GM21360 (cell line): ENCODE measurements at regions not wholly inside any gene's neighbourhood (a gene's known extent, or its start where the extent isn't known, plus 50 kb on each side); places are given as distances from the start of the nearest gene placed in this dataset.
"Not testable (repeated sequence)": the region's sequence is repeated elsewhere in the genome, so short reads cannot be mapped to it uniquely, and the experiment has no call there.

ENCODE experiments used
- ATAC-seq: cut with Tn5 transposase; IDR thresholded peaks from one replicate; pipeline ENCODE4 v1.9.1; 2021; ENCODE audit warnings: mild to moderate bottlenecking, moderate library complexity; ENCODE audit not compliant: unreplicated experiment

DNA sequence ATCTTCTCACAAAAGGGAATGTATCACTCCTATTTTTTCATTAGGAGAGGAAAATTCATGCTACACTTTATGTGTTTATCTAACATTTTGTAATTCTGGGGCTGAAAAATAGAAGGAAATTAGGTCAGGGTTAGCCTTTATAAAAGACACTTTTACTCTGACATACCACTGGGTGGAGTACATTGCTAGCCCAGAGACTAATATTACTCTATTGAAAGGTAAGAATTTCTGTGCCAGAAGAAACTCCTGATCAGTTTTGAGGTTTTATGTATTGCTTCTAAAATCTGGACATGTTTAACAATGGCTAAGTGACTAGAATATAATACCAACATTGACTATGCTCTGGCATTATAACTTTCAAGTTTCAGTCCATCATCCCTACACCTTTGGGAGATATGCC is 724.6 kb downstream of the USP25 start:
- no peak for ATAC-seq

DNA sequence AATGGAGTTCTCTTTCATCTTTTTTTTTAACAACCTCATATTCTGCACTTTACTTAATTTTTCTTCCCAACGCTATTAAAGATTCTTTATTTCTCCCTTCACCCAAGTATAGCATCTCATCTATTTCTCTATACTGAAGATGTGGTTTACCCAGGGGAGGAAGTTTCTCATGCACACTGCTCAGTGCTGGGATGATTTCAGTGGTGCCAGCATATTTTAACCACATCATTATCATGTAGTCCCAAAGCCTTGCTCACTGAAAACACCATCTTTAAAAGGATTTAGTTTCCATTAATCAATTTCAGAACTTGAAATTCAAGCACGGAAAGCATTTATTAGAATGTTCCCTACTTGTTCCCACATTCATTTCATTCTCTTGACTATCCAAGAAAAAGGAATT is 725.7 kb downstream of the USP25 start:
- ATAC-seq, result no peak

DNA sequence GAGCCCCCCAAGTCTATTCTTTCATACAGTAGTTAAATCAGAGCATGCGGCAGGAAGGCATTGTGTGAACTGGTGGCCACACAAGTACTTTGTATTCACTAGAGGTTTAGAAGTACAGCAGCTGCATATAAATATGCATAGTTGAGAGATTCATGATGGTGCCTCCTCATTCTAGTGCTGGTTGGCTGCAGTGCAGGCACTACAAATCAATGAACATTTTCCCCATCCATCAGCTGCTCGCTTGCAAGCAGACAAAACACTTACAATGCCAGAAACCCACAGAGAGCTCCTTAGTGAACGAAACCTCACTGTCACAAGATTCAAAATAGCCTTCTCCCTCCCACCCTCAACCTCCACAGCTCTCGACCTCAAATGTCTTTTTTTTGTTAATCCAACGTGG is 726.2 kb downstream of the USP25 start:
- ATAC-seq, result no peak

DNA sequence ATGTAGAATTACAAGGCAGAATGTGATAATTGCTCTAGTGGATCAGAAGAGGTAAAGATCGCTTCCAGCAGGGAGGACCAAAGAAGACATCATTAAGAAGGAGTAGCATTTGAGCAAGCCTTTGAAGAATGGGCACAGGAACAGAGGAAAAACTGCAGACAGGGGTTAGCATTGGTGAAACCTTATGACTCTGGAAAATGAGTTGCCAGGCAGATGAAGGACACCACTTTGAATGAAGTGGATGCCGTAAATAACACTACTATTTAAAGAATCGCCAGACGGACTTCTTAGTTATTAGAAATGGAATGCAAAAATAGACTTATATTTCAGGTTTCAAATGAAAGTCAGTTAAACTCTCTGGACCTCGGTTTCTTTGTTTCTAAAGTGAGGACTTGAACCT is 727.7 kb downstream of the USP25 start:
- no peak for ATAC-seq

DNA sequence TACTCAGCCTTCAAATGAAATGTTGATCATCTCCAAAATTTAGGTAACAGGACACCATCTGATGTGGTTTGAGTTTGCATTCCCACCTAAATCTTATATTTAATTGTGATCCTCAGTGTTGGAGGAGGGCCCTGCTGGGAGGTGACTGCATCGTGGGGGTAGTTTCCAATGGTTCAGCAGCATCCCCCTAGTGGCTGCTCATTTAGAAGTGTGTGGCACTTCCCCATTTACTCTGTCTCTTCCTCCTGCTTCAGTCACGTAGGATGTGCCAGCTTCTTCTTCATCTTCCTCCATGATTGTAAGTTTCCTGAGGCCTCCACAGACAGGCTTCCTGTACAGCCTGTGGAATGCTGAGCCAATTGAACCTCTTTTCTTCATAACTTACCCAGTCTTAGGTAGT is 731.2 kb downstream of the USP25 start:
- no peak for ATAC-seq

DNA sequence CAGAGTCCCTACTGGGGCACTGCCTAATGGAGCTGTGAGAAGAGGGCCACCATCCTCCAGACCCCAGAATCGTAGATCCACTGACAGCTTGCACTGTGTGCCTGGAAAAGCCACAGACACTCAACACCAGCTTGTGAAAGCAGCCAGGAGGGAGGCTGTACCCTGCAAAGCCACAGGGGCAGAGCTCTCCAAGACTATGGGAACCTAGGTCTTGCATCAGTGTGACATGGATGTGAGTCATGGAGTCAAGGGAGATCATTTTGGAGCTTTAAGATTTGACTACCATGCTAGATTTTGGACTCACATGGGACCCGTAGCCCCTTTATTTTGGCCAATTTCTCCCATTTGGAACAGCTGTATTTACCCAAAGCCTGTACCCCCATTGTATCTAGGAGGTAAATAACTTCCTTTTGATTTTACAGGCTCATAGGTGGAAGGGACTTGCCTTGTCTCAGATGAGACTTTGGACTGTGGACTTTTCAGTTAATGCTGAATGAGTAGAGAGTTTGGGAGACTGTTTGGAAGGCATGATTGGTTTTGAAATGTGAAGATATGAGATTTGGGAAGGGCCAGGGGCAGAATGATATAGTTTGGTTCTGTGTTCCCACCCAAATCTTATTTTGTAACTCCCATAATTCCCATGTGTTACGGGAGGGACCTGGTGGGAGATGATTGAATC is 734.6 kb downstream of the USP25 start:
- not testable (repeated sequence) for ATAC-seq

DNA sequence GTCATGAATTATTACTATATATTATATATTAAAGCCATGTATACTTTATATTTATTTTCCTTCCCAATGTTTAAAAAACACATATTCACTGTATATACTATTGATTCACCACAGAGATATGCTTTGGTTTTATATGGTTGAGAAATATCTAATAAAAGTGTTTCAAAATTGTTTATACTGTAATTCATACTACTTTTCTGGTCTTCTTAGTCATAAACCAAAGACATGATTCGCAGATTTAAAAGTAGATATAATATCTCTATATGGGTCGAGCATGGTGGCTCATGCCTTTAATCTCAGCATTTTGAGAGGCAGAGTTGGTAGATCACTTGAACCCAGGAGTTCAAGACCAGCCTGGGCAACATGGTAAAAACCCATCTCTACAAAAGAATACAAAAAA is 738.4 kb downstream of the USP25 start:
- no peak for ATAC-seq

DNA sequence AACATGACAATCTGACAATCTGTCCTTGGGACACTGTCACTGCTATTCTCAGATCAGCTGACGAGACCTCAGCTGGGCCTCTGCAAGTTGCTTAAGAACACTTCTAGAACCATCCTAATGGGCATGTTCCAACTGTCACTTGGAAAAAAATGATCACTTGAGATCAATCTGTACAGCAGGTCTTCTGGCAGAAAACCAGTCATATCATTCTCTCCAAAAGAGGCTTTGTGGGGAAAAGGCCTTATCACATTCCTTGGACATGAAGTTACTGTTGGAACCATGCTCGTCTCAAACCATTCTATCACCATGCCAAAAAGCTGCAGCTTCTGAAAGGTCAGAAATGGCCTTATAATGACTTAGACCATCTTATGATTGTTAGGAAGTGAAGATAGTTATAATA is 744.2 kb downstream of the USP25 start:
- no peak for ATAC-seq

DNA sequence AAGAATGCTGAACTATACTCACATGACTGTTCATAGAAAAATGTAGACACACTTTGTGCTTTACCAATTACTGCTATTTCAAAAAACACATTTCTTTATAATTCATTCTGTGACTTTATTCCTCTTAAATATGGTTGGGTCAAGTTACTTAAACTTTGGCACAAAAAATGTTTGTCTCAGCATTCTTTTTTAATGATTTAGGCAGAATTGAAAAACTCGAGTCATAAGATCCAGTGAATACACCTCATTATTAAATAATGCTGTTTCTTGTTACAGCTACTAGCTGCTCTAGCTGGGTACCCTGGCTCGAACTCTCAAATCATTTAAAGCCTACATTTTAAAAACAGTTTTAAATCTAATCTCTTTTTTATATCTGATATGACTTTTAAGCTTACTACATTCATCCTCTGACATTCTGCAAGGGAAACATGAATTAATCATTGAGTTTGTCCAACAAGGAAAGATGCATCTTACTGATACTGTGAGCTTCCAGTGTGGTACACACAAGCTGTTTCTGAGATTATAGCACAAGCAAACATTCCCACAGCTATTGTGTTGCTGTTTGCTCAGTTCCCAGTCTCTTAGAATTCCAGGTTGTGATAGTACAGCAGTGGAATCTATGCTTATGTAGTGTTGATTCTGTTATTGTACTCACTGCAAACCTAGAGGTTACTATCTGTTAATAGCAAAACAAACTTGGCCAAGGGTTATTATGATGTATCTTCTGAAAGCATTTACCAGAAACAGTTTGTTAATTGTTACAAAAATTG is 746.5 kb downstream of the USP25 start:
- ATAC-seq, result no peak

DNA sequence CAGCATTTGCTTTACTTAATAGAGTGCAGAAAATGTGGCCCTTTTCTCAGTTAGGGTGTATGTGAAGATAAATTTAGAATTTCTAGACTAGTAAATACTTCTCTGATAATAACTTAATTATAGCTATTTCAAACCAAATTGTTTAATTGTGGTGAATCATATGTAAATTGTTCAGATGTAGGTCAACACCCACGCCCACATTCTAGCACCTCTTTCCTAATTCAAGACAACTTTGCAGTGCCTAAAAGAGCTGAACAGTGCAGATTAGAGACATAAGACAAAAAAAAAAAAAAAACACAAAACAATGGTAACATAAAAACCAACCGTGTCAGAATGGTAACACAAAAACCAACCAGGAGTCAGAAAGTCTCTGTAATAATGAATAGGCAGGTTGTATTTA is 758.3 kb downstream of the USP25 start:
- ATAC-seq, result no peak

DNA sequence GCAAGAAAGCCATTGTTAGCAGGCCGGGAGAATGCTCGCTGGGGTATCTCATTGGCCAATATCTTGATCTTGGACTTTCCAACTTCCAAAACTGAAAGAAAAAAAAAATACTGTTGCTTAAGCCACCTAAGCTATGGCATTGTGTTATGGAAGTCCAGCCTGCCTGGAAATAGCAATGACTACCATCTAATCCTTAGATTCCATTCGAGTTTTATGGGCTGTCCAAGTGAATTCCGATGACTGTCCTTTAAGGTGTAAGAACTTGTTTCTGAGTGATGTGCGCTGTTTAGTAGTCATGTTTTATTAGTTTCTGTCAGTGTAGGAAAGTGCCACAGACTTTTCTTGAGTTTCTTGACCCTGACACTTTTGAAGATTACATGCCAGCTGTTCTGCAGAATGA is 762.6 kb downstream of the USP25 start:
- no peak for ATAC-seq

DNA sequence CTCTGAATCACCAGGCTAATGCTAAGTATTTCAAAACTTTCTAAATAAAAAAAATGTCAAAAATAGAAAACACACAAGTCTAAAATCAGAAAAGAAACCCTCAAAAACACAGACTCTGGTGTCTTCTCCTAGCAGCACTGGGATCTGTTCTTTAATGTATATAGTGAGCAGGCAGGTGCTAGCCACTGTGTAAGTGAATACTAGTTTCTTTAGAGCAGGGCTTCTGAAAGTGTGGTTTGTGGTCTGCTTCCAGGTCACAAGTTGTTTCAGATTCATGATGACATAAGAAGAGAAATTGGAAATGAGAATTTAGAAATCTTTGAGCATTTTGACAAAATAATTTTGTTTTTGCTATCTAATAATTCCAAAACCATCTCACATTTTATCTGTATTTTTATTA is 763.1 kb downstream of the USP25 start:
- ATAC-seq, result no peak

DNA sequence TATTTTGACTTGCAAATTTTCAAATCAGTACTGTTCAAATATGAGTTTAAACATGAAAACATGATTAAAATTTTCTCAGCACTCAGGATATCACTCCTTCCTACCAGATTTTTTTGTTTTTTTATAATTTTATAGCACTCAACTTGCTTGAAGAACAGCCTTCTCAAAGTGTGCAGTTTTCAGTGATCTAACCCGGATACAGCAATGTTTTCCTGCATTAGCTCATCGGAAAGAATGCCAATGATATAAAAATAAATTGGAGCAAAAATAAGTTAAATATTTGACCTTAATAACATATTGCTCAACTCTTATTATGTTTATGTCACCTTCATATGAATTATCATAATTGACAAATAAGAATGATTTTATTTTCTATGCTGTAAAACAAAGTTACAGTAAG is 766.8 kb downstream of the USP25 start:
- no peak for ATAC-seq

DNA sequence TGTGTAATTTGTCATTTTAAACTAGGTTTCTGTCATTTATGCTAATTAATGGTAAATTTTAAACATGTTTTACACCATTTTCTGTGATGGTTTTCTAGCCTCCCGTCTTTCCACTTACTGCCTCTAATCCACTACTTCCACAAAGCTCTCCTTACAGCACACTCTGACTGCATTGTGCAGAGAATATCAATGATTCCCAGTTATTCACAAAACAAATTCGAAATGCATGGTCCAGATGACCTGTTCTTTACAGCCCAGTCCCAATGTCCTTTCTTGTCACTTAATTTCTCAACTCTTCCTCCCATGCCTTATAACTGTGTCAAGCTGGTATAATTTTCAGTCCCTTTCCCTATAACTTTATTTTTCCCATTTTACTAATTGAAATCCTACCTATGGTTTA is 770.5 kb downstream of the USP25 start:
- no peak for ATAC-seq

DNA sequence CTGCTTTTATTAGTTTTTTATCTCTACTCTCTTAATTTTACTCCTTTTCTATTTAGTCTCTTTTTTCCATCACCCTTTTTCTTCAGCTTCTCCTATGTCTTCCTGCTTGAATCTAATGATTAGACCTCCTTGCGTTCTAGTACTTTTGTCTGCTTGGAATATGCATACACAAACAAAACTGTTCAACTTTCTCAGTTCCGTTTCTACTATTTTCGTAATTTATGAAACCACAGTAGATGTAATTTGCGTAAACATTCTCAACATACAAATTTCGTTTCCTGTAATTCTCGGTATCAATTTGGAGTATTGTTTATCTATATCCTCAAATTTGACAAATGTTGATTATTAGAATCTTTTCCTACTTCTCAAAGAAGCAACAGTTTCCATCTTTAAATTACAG is 772.5 kb downstream of the USP25 start:
- ATAC-seq, result no peak

DNA sequence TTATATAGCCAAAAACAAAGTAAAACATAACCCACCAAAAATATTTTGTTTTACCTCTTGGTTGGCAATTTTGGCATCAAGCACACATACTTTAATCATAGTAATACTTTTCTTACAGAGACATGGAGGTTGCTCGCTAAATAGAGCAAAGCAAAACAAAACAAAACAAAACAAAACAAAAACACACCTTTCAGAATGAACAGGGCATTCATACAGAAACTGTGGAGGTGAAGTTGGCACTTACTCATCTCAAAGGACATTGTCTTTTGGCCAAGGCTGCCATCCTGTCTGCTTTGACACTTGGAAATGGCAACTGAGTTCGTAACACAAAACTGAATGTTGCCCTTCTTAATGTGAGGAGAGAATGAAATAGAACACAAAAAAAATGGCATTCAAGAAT is 773.1 kb downstream of the USP25 start:
- ATAC-seq, result no peak

DNA sequence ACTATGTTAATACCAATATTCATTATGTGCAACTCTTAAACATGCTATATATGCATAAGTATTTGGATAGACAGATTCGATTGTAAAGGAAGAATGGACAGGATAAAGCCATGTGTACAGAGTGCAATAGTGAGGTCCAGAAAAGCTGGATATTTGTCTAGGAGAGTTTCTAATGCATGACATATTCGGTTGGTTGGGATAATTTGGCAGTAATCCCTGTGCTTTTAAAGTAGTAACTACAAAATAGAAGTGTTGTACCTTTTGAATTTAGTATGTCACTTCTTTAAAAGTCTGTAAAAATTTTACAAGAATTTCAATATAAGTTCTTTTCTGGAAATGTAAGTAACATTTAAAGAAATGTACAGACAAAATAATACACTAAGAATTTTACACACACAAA is 774.5 kb downstream of the USP25 start:
- no peak for ATAC-seq

DNA sequence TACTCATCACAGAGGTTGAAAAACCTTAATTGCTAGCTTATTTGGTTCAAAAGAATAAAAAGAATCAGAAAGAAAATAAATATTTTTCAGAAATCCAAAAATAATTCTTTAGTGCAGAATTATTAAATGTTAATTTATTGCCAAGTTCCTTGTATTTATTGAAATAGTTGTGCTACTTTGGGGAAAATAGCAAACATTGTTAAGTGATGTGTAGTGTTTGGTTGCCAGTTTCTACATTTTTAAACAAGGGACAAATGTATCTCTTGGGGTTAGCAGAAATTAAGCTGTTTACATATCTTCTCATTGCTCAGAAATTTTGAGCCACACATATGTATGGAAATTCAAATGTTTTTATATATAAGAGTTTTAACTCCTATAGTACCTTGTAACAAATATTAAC is 775.0 kb downstream of the USP25 start:
- ATAC-seq, result no peak

DNA sequence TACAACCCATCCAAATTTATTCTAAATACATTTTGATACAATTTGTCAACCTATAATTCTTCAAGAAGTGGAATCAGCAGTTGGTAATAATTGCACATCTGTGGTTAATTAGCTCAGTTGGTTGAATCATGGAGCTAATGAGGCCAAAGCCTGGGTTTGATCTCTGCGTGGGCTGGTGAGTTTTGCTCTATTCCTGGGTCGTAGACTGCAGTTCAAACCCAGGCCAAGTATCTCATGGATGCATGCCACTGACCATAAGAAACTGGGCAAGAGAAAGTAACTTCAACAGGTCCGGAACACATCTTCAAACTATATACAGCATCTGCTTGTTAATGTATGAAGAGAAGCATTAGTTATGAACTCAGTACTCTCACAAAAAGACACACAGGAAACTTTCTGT is 779.7 kb downstream of the USP25 start:
- ATAC-seq, result no peak

DNA sequence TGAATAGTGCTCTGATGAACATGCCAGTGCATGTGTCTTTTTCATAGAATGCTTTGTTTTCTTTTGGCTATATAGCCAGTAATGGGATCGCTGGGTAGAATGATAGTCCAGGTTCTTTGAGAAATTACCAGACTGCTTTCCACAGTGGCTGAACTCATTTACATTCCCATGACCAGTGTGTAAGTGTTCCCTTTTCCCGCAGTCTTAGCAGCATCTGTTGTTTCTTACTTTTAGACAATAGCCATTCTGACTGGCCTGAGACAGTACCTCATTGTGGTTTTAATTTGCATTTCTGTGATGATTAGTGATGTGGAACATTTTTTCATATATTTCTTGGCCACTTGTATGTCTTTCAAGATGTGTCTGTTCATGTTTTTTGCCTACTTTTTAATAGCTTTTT is 784.5 kb downstream of the USP25 start:
- ATAC-seq, result no peak

DNA sequence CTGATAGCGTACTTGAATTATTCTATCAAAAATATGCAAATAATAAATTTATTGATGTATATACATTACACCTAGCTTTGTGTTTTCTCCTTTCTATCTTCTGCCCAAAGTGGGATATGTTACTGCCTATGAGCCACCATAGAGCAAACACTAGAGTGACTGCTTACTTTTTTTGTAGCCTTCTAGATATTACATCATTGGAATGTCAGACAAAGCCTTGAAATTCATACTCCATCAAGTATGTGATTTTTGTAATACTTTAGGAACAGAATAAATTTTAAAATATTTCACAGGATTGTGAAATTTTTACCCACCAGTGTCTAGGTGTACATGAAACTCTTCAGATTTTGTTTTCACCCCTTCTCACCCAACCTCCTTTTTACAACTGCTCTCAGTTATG is 787.6 kb downstream of the USP25 start:
- ATAC-seq, result no peak

DNA sequence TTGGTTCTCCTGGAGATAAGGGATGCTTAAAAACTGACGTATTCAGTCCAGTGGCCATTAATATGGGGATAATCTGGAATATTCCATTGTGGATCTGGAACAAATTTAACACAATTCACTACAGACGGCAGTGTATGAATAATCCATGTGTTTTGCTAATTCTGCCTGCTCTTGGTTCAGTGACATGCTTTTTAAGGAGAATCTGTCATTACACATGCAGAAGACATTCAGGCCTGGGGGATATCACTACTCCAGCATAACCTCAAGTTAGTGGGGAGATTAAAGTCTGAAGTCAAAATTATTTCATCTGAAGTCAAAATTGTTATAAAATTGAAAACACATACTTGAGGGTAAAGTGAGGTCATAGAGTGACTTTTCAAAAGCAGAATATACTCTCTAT is 789.3 kb downstream of the USP25 start:
- no peak for ATAC-seq

DNA sequence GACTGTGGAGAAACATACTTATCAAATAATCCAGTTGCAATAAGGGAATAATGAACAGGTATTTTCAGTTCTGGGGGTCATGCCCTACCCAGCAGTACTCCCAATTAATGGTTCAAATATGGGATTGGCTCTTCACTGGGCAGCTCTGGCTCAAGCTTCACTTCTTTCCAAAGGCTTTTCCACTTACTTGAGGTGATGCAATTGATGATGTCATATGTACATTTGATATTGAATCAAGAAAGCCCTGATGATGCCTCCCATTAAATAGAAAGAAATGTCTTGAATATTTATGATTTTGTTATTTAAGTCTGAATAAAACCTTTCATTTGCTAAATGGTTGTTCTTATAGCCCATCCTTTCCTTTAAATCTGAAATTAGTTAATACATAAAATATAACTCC is 789.9 kb downstream of the USP25 start:
- no peak for ATAC-seq
